GM04504 (cell line): ENCODE measurements at regions not wholly inside any gene's neighbourhood (a gene's known extent, or its start where the extent isn't known, plus 50 kb on each side); places are given as distances from the start of the nearest gene placed in this dataset.

Experiments
- DNase-seq: peaks from one replicate; pipeline ENCODE4 v3.0.0-alpha.2; 2012; ENCODE audit warnings: low read depth

DNA sequence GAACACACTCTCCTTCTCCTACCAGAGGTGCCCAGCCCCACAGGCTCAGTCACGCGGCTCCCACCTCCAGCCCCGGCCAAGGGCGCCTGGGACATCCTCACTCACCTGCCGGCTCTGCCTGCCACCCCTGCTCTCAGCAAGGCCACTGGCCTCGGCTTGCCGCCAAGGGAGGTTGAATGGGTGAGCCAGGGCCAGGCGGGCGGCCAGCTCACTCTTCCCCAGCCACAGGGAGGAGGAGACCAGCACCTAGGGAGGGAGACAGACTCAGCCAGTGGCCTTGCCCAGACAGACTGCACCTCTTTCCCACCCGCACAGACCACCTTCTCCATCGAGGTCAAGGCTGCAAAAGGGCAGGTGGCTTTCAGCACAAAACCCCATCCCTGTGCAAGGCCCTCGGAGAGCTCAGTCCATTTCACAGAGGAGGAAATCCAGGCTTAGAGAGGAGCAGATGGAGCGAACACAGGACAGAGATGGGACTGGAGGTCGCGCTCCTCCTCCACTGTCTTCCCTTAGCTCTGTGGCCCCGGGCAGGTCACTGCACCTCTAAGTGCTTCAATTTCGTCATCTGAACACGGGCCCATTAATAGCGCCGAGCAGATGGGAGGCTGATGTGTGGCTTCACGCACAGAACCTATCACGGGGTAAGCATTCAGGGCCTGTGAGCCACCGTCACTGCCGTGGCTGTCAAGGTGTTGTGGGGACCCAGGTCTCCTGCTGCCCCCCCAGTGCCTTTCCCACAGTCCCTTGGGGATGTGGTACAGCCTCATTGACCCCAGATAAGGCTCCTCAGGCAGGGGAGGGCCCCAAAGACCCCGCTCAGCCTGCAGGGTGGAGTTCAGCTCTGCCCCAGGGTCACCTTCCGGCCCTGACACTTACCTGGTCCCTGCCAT lies 56.1 kb downstream of the RMI2 start:
- no peak for DNase-seq

- DNase-seq: no peak
Measured at GRCh38 chr16:11402051-11402744, 56.9 kb downstream of the RMI2 start.

GRCh38 chr16:11402745-11403533 lies 57.7 kb downstream of the RMI2 start:
- DNase-seq: no peak

DNA sequence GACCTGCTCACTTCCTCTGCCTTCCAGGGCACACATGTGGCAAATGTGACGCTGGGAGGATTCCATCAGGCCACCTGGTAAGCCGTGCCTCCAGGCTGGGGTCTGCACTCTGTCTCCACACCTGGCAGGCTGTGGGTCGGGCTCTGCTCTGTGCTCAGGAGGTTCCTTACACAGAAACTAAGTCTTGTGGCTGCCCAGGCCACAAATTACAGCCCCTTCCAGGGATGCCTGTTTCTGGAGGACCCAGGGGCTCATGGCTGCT lies 58.2 kb downstream of the RMI2 start:
- no peak for DNase-seq

DNA sequence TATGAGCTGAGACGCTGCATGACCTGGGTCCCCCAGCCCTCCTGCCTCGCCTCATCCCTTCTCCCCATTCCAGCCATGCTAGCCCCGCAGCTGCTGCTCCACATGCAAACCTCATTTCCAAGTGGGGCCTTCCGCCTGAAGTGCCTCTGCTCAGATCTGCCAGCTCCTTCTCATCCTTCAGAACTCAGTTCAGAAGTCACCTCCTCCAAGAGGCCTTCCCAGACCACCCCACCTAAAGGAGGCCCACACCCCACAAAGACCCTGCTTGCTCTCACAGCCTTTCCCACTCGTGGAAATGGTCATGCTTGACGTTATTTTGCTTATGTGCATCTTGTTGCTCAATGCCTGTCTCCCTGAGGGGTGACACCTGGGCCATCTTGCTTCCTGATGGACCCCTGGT lies 58.7 kb downstream of the RMI2 start:
- DNase-seq: no peak

GRCh38 chr16:11404603-11405002 lies 59.3 kb downstream of the RMI2 start:
- no peak for DNase-seq

GRCh38 chr16:11405331-11406176 lies 60.3 kb downstream of the RMI2 start:
- DNase-seq: no peak

DNA sequence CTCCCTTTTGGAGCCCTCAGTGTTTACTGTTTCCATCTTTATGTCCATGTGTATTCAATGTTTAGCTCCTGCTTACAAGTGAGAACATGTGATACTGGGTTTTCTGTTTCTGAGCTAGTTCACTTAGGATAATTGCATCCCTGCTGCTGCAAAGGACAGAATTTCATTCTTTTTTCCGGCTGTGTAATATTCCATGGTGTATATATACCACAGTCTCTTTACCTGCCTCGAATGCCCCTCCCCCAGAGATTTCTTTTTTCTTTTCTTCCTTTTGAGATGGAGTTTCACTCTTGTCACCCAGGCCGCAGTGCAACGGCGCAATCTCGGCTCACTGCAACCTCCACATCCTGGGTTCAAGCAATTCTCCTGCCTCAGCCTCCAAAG lies 60.9 kb downstream of the RMI2 start:
- DNase-seq: no peak

- DNase-seq: peak; percentile 46
Measured at GRCh38 chr16:11407047-11407982, 62.1 kb downstream of the RMI2 start.

DNA sequence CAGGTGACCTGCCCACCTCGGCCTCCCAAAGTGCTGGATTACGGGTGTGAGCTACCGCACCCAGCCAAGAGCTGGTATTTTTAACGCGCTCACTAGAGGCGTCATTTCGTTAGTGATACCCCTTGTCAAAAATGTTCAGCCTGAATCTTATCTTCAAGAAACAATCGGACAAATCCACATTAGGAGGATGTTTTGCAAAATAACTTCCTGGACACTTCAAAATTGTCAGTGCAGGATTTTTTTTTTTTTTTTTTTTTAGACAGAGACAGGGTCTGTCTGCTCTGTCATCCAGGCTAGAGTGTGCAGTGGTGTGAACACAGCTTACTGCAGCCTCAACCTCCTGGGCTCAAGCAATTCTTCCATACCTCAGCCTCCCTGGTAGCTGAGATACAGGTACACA lies 63.0 kb downstream of the RMI2 start:
- DNase-seq: no peak

DNA sequence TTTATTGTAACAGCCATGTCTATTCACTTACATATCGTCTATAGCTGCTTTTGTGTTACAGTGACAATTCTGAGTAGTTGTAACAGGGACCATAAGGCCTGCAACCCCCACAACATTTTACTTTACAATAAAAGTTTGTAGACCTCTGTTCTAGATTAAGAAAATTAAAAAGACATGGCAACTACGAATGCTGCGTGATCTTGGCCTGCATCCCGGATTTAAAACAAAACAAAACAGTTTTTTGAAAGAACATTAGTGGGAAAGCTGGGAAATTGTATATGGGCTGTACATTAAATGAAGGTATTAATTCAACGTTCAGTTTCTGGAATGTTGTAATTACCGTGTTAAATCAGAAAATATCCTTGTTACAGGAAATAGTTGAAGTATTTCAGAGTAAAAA lies 64.1 kb downstream of the RMI2 start:
- no peak for DNase-seq

DNA sequence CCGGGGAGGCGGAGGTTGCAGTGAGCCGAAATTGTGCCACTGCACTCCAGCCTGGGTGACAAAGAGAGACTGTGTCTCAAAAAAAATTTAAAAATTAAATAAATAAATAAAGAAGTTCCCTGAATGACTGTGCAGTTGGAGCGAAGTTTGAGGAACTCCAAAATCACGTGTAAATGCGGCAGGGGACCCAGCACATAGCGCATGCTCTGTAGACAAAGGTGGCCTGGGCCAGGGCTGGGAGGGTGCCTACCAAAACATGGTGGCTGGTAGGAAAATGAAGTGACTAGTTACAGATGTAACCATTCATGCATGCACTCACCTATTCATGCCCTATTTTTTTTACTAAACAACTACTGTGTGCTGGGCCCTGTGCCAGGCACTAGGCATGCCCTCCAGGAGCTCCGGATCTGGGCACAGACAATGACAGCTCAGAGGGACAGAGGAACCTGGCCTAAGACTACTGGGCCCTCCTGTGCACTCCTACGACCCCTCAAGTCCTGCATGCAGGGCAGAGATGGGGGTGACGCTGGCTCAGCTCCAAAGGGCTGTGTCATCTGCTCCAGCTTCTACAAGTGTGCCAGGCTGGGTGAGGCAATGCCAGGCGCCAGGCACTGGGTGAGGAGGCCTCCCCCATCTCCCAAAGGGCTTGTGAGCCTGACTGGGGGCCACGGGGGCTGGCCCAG lies 65.3 kb downstream of the RMI2 start:
- no peak for DNase-seq

GRCh38 chr16:11411059-11411550 lies 65.8 kb downstream of the RMI2 start:
- no peak for DNase-seq

GRCh38 chr16:11412175-11412904 lies 67.1 kb downstream of the RMI2 start:
- no peak for DNase-seq

- DNase-seq: no peak
Measured at GRCh38 chr16:11412965-11413887, 68.0 kb downstream of the RMI2 start.

- DNase-seq: no peak
Measured at GRCh38 chr16:11413907-11414595, 68.8 kb downstream of the RMI2 start.
